DMS53 treated with DMSO at 0.1 percent for 48 hours (cell line): ENCODE measurements at regions not wholly inside any gene's neighbourhood (a gene's known extent, or its start where the extent isn't known, plus 50 kb on each side); places are given as distances from the start of the nearest gene placed in this dataset.
"Not testable (repeated sequence)": the region's sequence is repeated elsewhere in the genome, so short reads cannot be mapped to it uniquely, and the experiment has no call there.

Experiments
- DNase-seq: peaks from one replicate; lab custom pipeline; 2025; ENCODE audit not compliant: unreplicated experiment; lab: John Stamatoyannopoulos, UW

- no peak for DNase-seq
Measured at GRCh38 chr7:85805656-85806055, 618.8 kb upstream of the SEMA3D start.

- no peak for DNase-seq
Measured at GRCh38 chr7:85805249-85805648, 618.4 kb upstream of the SEMA3D start.

GRCh38 chr7:85802211-85802610 lies 615.4 kb upstream of the SEMA3D start:
- peak; percentile 4 for DNase-seq

- no peak for DNase-seq
Measured at GRCh38 chr7:85796956-85797355, 610.1 kb upstream of the SEMA3D start.

GRCh38 chr7:85791098-85791497 lies 604.2 kb upstream of the SEMA3D start:
- DNase-seq: not testable (repeated sequence)

- DNase-seq: no peak
Measured at GRCh38 chr7:85781606-85782005, 594.8 kb upstream of the SEMA3D start.

- DNase-seq: peak; percentile 12
Measured at GRCh38 chr7:85776691-85777345, 590.0 kb upstream of the SEMA3D start.

GRCh38 chr7:85775431-85775830 lies 588.6 kb upstream of the SEMA3D start:
- DNase-seq: no peak

GRCh38 chr7:85774986-85775385 lies 588.1 kb upstream of the SEMA3D start:
- DNase-seq: no peak

- no peak for DNase-seq
Measured at GRCh38 chr7:85773116-85773728, 586.4 kb upstream of the SEMA3D start.

GRCh38 chr7:85771516-85771915 lies 584.7 kb upstream of the SEMA3D start:
- no peak for DNase-seq

GRCh38 chr7:85770332-85770731 lies 583.5 kb upstream of the SEMA3D start:
- no peak for DNase-seq

GRCh38 chr7:85765698-85766298 lies 578.9 kb upstream of the SEMA3D start:
- DNase-seq: no peak

- no peak for DNase-seq
Measured at GRCh38 chr7:85764034-85764433, 577.2 kb upstream of the SEMA3D start.

- DNase-seq: no peak
Measured at GRCh38 chr7:85757348-85757747, 570.5 kb upstream of the SEMA3D start.

GRCh38 chr7:85750454-85750949 lies 563.6 kb upstream of the SEMA3D start:
- peak; percentile 41 for DNase-seq

GRCh38 chr7:85749696-85750453 lies 563.0 kb upstream of the SEMA3D start:
- no peak for DNase-seq

- DNase-seq: peak; percentile 11
Measured at GRCh38 chr7:85748861-85749260, 562.0 kb upstream of the SEMA3D start.

- no peak for DNase-seq
Measured at GRCh38 chr7:85737426-85737825, 550.6 kb upstream of the SEMA3D start.

GRCh38 chr7:85736085-85736484 lies 549.2 kb upstream of the SEMA3D start:
- DNase-seq: no peak

- DNase-seq: no peak
Measured at GRCh38 chr7:85734823-85735222, 548.0 kb upstream of the SEMA3D start.
